HG02870 (cell line): ENCODE measurements at regions not wholly inside any gene's neighbourhood (a gene's known extent, or its start where the extent isn't known, plus 50 kb on each side); places are given as distances from the start of the nearest gene placed in this dataset.

Source experiments
- ATAC-seq: cut with Tn5 transposase; IDR thresholded peaks from one replicate; pipeline ENCODE4 v1.9.1; 2021; ENCODE audit warnings: mild to moderate bottlenecking, moderate library complexity; ENCODE audit not compliant: unreplicated experiment

DNA sequence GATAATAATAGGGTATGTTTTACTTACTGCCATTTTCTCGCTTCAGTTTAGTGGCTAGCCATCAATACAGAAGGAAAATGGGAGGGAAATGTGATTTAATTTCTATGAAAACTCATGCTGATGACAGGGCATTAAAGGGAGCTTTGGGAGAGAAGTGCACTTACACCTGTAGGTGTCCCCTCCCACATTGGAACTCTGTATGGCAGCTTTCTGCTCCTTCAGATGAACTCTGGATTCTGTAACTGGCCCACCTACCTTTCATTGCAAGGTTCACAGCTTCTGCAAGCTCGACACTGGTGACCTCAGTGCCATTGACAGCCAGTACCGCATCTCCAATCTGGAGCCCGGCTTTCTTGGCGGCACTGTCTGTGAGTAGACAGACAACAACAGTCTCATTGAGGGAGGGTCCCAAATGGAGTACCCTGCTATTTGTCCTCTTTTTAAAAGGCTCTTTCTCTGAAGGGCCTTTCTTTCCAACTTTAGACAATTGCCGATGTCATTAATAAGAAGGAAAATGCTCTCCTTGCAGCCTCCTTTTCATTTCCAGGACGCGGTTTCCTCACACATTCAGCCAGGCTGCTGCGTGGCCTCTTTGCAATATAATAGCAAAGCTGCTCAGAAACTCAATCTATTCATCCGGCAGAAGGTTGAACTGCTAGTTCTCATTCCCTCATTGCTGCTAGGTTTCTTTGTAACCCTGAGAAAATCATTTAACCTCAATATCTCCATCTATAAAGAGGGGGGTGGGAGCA, 63.6 kb downstream of the NUDT12 start:
- no peak for ATAC-seq

DNA sequence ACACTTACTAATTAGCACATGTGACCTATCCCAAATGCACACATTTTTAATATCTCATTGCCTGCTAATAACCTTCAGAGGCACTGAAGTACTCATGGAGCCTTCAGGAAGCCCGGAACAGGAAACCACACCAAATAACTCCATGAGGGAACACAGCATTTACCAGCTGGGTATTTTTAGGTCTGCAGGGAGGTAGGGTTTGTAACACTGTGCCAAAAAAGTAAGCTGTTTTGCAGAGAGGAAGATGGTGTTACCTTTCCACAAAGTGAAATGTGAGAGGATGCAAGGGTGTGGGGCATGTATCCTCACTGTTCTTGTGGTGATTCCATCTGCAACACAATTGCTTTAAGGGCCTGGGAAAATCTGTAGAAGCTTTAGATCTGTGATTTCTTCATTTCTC, 64.4 kb downstream of the NUDT12 start:
- no peak for ATAC-seq

DNA sequence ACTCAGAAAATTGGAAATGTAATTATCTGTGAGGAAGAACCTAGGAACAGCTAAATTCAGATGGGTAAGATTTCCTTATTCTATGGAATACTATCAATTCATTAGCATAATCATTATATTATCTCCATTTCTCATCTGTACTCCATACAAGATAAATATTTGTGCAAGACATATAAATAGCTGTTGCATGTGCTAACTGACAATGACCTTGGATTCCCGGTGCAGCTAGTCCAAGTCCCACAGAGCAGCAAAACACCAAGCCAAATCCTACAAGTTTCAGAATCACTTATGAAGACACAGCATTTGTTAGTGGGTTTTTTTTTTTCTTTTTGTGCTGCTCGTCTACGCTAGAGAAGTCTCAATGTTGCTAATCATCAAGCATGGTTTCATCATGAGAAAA, 64.8 kb downstream of the NUDT12 start:
- ATAC-seq, result no peak

DNA sequence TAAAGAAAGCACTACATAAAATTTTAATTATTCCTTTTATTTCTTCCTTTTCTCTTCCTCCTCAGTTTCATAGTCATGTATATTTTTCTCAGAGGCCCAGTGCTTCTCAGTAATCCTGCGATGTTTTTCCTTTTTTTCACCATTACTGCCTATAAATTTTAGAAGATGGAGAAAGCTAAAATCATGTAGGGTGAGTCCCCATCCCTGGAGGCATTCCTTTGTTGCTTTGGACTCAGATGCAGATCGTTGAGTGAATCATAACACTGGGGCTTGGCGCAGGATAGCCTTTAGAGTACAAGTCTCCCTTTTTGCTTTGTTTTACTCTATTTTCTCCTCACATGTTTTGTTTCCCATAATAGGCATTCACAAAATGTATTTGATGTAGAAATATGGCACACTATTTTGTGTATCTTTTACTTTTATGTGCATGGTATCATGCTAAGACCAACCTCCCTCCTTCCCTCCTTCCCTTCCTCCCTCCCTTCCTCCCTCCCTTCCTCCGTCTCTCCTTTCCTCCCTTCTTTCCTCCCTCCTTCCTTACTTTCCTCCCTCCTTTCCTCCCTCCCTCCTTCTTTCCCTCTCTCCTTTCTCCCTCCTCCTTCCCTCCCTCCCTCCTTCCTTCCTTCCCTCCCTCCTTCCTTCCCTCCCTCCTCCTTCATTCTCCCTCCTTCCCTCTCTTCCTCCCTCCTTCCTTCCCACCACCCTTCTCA, 72.4 kb downstream of the NUDT12 start:
- ATAC-seq, result no peak

DNA sequence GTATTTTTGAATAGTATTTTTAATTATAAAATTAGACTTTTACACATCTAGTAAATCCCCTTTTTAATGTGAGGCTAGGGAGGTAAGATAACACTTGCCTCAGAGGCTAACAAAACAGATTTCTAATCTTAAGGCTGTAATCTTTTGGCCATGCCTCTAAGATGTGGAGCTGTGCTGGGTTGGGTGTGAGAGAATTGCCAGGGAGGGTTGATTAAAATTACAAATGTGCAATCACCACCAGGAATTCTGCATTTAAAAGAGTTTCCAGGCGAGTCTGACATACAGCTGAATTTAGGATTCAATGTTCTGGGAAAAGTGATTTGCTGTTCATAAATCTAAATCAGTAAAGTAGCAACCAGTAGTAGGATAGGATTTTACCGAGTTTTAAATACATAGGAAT, 73.3 kb downstream of the NUDT12 start:
- no peak for ATAC-seq

DNA sequence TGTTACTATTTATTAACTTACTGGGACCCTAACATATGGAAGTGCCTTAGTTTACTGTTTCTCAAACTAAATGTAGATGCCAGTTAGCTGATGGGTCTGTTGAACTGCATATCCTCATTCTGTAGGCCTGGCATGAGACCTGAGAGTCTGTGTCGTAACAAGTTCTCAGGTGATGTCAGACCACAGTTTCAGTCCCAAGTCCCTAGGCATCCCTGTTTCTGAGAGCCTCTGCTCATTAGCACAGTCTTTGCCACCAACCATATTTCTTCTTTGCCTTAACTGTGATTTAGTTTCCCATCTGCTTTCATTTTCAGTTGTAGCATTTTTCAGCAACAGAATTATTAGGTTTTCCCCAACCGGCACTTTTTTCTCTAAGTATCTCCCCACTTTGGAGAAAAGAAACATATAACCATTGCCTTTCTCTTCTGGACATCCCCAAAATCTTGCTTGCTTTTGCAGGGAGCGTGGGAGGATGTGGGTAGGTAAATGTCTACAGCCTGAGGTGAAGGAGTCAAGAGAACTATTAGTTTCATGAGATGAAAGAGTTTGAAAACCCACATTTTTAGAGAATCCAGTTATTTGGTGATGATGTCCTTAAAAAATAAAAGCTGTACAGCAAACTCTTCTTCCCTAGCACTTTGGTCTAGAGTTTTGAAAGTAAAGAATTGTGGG, 74.6 kb downstream of the NUDT12 start:
- ATAC-seq, result peak; percentile 59

DNA sequence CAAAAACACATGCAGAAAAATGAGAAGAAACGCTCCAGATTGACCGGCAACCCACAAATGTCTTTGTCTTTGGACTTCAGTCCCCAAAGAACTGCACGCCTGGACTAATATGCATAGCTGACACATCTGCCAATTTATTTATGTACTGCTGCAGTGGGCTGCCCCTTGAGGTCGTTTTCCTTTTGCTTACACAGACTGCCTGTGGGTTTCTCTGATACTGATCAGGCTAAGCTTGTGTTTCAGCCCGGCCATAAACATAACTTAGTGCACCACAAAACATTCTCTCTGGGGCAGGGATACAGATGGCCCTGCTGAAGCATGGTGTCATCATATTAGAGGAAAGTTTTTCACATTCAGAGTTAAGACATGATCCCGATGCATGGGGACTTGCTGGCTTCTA, 75.4 kb downstream of the NUDT12 start:
- peak; percentile 16 for ATAC-seq

DNA sequence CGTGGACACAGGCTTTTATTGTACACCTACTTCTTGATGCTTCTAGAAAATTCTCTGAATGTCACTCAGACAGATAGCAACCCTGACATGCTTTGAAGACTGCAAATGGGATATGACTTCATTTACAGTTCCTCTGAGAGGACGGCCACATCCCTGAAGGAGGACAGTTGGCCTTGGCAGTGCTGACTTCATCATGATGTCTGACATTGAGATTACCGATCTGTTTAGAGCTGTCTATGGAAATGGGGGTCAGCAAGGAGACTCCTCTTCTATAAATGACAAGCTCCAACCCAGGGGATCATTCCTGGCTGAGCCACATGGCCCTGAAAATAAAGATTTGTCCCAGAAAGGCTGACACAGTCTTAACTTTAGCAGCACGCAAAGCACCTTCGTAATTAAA, 75.8 kb downstream of the NUDT12 start:
- no peak for ATAC-seq

DNA sequence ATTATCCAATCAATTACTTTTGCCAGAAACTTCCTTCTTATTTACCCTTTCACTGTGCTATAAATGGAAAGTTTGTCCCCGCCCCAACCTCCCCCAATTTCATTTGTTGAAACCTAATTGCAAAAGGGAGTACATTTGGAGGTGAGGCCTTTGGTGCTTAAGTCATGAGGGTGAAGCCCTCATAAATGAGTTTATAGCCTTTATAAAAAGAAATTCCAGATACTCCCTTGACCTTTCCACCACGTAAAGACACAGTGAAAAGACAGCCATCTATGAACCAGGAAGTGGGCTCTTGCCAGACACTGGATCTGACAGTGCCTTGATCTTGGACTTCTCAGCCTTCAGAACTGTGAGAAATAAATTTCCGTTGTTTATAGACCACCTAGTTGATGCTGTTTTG, 82.3 kb downstream of the NUDT12 start:
- no peak for ATAC-seq

DNA sequence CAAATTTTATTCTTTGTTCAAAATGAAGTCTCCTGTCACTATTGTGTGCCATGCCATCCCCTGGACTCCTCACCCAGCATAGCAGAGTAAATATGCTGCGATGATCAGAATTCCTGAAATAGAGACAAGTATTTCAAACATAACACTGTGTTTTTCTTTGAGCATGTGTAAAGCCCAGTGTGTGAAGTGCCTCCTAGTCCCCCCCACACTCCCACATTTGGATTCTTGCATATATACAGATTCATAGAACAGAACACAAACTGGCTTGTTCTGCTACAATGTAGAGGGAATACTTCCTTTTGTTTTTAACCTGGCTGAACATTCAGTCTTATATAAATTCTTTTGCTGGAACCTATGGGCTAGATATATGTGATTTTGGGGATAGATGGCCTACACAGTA, 84.9 kb downstream of the NUDT12 start:
- no peak for ATAC-seq

DNA sequence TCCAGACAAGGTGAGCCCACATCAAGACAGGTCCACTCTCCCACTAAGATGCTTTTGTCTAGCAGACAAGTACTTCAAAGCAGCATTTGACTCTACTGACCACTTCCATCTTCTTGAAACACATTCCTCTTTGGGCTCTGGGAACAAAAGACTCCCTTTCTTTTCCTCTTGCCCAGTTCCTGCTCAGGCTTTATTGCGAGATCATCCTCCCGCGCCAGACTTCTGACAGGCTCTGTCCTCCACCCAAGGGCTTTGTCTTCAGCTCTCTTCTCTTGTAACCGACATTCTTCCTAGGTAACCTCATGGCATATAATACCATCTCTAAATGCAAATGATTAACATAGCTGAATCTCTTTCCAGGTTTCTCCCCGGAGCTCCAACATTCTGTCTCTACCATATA, 85.8 kb downstream of the NUDT12 start:
- no peak for ATAC-seq

DNA sequence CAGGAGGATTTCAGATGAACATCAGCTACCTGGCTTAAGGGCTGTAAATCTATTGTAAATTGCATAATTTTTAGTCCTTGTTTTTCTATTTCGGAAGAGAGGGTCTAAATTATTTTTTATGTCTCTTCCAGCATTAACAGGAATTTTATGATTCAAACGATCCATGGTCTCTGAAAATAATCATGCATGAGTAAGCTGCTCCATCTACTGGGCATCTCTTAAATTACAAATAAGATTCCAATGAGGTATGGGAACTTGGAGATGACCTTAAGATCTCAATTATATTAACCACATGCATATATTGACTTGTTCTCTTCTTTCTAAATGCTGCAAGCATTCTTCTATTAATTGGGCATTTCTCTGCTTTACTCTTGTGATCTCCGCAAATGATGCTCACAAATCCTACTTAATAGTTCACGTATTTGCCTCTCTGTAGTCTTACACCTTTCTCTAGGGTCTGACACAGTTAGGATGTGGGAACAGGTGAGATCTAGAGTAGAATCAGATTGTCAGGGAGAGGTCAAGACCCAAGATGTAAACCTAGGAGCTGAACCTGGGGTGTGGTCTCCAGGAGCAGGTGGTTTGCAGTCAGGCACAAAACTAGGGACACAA, 86.9 kb downstream of the NUDT12 start:
- peak; percentile 46 for ATAC-seq

DNA sequence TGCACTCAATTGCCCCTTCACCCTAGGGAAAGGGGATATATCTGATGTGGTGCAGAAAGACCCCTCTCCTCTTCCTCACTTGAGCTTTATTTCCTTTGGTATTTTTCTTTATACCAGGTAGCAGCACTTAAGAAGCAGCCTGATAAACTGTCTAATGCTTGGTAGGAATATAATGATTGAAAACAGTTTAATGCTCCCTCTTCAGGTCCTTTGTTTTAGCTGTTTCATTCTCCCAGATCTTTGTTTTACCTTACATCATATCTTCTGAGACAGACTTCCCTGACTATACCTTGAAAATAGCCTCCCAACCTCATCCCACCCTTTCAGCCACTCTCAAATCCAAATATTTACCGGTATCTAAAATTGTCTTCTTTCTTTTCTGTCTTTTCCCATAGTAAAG, 87.9 kb downstream of the NUDT12 start:
- ATAC-seq, result no peak

DNA sequence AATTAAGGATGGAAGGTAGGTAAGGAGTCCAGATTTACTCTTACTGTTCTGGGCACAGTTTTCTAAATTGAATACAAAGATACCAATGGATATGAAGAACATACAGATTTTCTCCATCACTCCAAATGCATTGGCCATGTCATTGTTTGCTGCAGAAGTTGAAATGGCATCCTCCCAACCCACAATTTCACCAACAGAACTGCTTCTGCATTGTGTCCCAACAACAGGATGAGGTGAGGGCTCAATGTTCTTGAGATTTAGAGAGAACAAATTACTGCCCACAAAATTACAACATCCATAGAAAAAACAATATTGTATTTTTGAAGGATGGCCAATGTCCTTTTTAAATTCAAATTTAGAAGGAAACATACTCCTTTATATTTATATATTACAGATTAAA, 88.9 kb downstream of the NUDT12 start:
- ATAC-seq, result no peak

DNA sequence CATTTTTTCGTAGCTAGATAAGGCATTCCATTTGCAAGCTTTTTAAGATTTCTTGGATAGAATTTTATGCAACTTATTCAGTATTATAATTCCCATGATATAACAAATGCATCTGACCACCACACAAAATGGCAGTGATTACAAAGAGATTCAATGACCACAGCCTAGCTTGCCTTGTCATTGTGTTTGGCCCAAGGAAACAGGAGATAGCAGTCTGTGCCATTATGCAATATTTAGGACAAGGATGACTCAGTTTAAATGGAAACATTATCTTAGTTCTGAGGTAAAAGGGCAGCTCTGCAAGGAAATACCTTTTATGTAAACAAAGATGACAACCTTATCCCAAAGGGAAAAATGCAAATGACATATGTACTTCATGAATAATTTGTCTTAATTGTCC, 89.8 kb downstream of the NUDT12 start:
- ATAC-seq, result no peak

DNA sequence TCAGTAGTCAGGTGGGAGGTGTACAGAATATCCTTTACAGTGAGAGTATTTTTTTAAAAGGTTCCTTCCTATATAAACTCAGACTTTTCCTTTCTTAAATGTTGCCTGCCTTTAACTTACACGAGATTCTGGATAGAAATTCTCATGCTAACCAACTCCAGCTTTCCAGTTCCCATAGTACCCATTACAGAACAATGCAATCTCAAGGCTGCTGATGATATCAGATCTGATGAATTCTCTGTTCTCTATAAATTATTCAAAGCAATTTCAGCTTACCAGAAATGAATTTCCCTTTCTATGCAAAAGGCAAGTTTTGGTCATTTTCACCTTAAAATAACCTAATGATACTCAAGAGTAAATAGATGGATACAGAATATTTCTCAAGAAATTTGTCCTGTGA, 90.3 kb downstream of the NUDT12 start:
- no peak for ATAC-seq

DNA sequence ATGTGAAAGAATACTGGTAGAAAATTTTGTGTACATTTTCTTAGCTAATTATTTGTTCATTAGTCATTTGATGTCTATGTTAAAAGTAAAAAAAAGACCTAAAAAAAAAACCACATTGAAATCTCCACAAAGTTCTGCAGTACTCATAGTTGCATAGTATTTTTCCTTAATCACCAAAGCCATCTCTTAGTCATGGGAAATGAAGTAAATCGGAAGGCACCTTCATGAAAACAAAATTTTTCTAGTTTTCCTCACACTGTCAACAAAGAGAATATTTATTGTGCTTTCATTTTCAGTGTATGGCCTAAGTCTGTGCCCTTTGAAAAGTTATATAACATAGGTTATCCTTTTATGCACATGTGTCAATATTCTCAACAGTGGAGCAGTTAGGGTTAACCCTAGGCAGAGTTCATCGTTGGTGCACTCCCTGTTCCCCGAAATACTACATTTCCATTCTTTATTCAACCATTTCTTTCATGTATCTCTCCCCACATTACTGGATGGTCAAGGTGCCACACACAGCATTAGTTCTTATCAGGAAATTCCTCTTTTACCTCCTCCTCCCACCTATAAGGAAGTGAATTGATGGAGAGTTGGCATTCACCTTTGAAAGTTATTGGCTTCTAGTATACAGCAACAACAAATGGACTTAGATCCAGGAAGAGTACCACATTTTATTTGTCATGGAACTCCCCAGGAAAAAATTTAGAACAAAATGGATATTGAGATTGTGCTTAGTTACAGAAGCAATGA, 93.1 kb downstream of the NUDT12 start:
- ATAC-seq, result no peak

DNA sequence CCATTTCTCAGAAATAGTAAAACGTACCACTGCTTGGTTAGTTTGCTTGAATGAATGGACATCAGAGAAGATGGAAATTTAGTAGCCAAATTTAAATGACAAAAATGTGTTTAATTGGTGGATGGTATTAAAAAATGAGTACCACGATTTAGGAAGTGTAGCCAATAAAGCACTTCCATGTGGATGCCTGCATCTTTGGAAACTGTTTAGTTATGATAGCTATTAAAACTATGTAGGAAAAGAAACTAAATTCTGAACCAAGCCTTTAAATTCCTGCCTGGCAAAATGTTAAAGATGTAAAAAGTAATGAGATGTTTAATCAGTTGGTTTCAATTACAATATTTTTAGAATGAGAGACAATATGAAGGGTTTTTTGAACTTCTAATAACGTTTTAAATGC, 94.8 kb downstream of the NUDT12 start:
- ATAC-seq, result no peak

DNA sequence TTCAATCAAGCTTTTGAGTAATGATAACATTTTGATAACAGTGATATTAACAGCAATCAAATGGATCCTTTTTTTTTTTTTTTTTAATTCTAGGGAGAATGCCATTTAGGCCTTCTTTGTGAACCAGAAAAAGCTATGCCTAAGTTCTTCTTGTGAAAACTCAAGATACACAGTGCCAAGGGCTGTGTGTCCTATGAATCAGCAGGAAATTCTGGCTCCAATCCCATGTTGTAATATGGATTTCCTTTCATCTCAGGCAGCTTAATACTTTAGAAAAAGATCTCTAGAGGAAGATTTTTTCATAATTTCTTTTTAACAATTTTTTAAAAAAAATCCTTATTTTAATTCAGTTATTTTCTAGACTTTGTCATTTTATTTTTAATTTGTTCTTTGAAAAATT, 96.1 kb downstream of the NUDT12 start:
- ATAC-seq, result no peak

DNA sequence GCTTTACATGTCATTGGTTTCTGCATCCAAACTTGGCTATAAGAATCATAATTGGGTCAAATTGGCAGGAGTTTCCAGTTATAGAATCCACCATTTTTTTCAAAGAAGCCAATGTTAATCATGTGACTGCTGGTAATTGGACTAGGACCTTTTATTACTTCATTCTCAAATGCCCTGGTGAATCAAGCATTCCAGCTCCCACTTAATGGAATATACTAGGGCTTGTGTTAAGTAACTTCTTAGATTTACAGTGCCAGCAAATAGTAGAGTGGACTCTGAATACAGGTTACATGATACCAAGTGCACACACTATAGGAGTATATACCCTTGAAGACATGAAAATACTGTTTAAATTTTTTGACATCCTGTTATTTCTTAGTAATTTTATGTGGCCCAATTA, 96.7 kb downstream of the NUDT12 start:
- no peak for ATAC-seq

DNA sequence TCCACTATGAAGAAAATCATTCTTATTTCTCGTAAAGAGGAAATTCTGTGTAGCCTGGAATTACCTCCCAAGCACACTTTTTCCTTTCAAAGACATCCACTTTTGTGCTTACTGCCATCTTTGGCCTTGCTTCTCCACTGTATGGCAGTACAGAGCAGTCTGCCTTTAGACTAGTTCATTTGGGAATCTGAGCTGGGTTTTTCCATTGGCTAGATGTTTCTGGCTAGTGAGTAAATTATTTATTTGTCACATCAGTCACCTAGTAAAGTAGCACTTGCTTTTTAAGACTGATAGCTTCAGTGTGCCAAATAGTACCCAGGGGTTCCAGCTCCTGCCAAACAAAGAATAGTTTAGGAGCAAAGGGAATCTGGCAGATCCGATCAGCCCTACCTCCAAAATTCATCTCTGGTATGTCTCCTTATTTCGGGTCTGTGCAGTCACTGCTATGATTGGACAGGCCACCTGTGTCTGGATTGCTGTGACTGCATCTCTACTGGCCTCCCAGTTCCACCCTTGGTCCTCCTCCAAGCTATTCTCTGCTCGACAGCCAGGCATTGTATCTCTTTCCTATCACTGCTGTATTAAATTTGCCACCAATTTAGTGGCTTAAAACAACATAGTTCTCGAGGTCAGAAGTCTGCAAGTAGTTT, 97.6 kb downstream of the NUDT12 start:
- ATAC-seq, result no peak
